Lung (tissue), 11 donors: ENCODE measurements at regions not wholly inside any gene's neighbourhood (a gene's known extent, or its start where the extent isn't known, plus 50 kb on each side); places are given as distances from the start of the nearest gene placed in this dataset.
A peak's percentile ranks its signal among the peaks of the same experiment; 100 is the strongest.

Source experiments
- ATAC-seq: fragments of 200-7000 bp; cut with Tn5 transposase; one replicate; pipeline ENCODE4 v1.9.1; 2020; ENCODE audit warnings: moderate number of reproducible peaks; ENCODE audit not compliant: insufficient read depth, low FRiP score
- DNase-seq, 3 donors: peaks; one replicate each; pipeline ENCODE4 v3.0.0-alpha.2; 2013 to 2017
- H3K27ac ChIP-seq, 2 donors: one replicate each; pipeline ENCODE4 v1.5.1; 2013; ENCODE audit warnings: mild to moderate bottlenecking in 2 of 2, moderate library complexity in 2 of 2, control low read depth in 1 of 2, inconsistent platforms in 1 of 2, low read depth in 1 of 2, low read length in 1 of 2
- H3K27me3 ChIP-seq, 3 donors: one replicate each; pipeline ENCODE4 v1.5.1; 2013; ENCODE audit warnings: low read length in 2 of 3; ENCODE audit not compliant: control insufficient read depth in 3 of 3, insufficient read depth in 3 of 3
- H3K36me3 ChIP-seq, 4 donors: one replicate each; pipeline ENCODE4 v1.5.1; 2013; ENCODE audit warnings: low read length in 4 of 4, mild to moderate bottlenecking in 1 of 4, moderate library complexity in 1 of 4; ENCODE audit not compliant: control insufficient read depth in 4 of 4, insufficient read depth in 4 of 4
- H3K4me1 ChIP-seq, 5 donors: one replicate each; pipeline ENCODE4 v1.5.1; 2013; ENCODE audit warnings: low read length in 5 of 5, mild to moderate bottlenecking in 2 of 5, moderate library complexity in 1 of 5; ENCODE audit not compliant: control insufficient read depth in 5 of 5, insufficient read depth in 5 of 5
- H3K4me3 ChIP-seq: one replicate; pipeline ENCODE4 v1.5.1; 2013; ENCODE audit warnings: mild to moderate bottlenecking, control low read depth, moderate library complexity
- H3K9ac ChIP-seq, 2 donors: one replicate each; pipeline ENCODE4 v1.5.1; 2013; ENCODE audit warnings: low read length in 2 of 2, control low read depth in 1 of 2; ENCODE audit not compliant: insufficient read depth in 1 of 2
- H3K9me3 ChIP-seq, 4 donors: one replicate each; pipeline ENCODE4 v1.5.1; 2013; ENCODE audit warnings: low read length in 3 of 4, mild to moderate bottlenecking in 1 of 4, moderate library complexity in 1 of 4; ENCODE audit not compliant: control insufficient read depth in 4 of 4, insufficient read depth in 3 of 4
- CTCF ChIP-seq: IDR thresholded peaks from 2 replicates; pipeline ENCODE4 v1.5.1; 2012; ENCODE audit warnings: mild to moderate bottlenecking; ENCODE audit errors: control extremely low read depth, extremely low read depth
- WGBS, 2 donors: extraction: QIAGEN DNeasy Blood & Tissue Kit; methylation state at CpG; one replicate each; pipeline ENCODE4 v1.1.7; 2013; 5-methylcytosine and 5-hydroxymethylcytosine counted together
- donor health status: control.
- donor health status: control.
- donor health status: Bipolar disorder and iron deficiency.
- donor health status: healthy.
- donor health status: DM: yes; HTN: yes; CAD: no.

GRCh38 chr18:2303517-2304238 is 267.6 kb downstream of the METTL4 start:
- no peak for TF ChIP-seq CTCF
- Histone ChIP-seq H3K9ac (no peak overlapping the region), H3K4me3 (no peak overlapping the region), H3K27me3 (peaks cover 0 to 3% (median 0%) of the 10 kb centered on the region in 3 donors), H3K36me3 (no peaks in the 10 kb centered on the region), H3K4me1 (peaks cover 0 to 22% (median 9%) of the 10 kb centered on the region in 5 donors), H3K27ac (no peak overlapping the region), H3K9me3 (no peaks in the 10 kb centered on the region)
- peak in 1 of 3 donors; percentile 4 for DNase-seq
- WGBS, 2 donors = 78 to 85% methylated on average over 3 of the region's 3 CpGs
- no peak for ATAC-seq

GRCh38 chr18:2304378-2305175 is 266.7 kb downstream of the METTL4 start:
- peaks cover 0 to 3% (median 0%) of the 10 kb centered on the region in 3 donors for H3K27me3 ChIP-seq
- ATAC-seq = peak; percentile 49
- H3K4me3 ChIP-seq = no peak overlapping the region
- H3K27ac ChIP-seq = no peak overlapping the region
- H3K9ac ChIP-seq = no peak overlapping the region
- H3K36me3 ChIP-seq = no peaks in the 10 kb centered on the region
- WGBS, 2 donors = 33 to 62% methylated on average over 2 of the region's 2 CpGs
- TF ChIP-seq CTCF = no peak
- H3K9me3 ChIP-seq = no peaks in the 10 kb centered on the region
- H3K4me1 ChIP-seq = peaks cover 0 to 22% (median 9%) of the 10 kb centered on the region in 5 donors
- DNase-seq = peak in 2 of 3 donors; percentile 82

GRCh38 chr18:2306606-2307005 is 264.7 kb downstream of the METTL4 start:
- H3K9me3 ChIP-seq = no peaks in the 10 kb centered on the region
- no peak for DNase-seq
- no peak overlapping the region for H3K4me3 ChIP-seq
- no peak for ATAC-seq
- peaks cover 0 to 7% (median 0%) of the 10 kb centered on the region in 3 donors for H3K27me3 ChIP-seq
- H3K36me3 ChIP-seq = no peaks in the 10 kb centered on the region
- peaks cover 0 to 22% (median 9%) of the 10 kb centered on the region in 5 donors for H3K4me1 ChIP-seq
- no peak overlapping the region for H3K9ac ChIP-seq
- no peak for TF ChIP-seq CTCF
- H3K27ac ChIP-seq = no peak overlapping the region
